ENCODE measurements at regions not wholly inside any gene's neighbourhood (a gene's known extent, or its start where the extent isn't known, plus 50 kb on each side); places are given as distances from the start of the nearest gene placed in this dataset.

- DNase-seq (no peak), ATAC-seq (ENCODE audit: insufficient read depth, low read depth) (no peak)
- no peaks in the 10 kb centered on the region for H3K4me1 ChIP-seq (ENCODE audit: insufficient read depth, low read length)
- no peaks in the 10 kb centered on the region for H3K36me3 ChIP-seq (ENCODE audit: insufficient read depth, low read length)
- no peaks in the 10 kb centered on the region for H3K79me2 ChIP-seq (ENCODE audit: insufficient read depth, low read length)
- no peak overlapping the region for H3K4me2 ChIP-seq (ENCODE audit: insufficient read depth, low read length)
- no peak overlapping the region for H3K27ac ChIP-seq (ENCODE audit: low read length)
- H3K9me3 ChIP-seq (ENCODE audit: insufficient read depth, low read length, severe bottlenecking): no peaks in the 10 kb centered on the region
- no peaks in the 10 kb centered on the region for H4K20me1 ChIP-seq (ENCODE audit: insufficient read depth, low read length)
- no peak overlapping the region for H3K4me3 ChIP-seq (ENCODE audit: low read depth in 1 of 2, low read length in 2 of 2)
- H3K9ac ChIP-seq (ENCODE audit: low read depth, low read length): no peak overlapping the region
- no peaks in the 10 kb centered on the region for H3K27me3 ChIP-seq (ENCODE audit: insufficient read depth, low read length, poor library complexity)
- no peak for TF ChIP-seq CTCF (IDR thresholded peaks at IDR 0.05; ENCODE audit: borderline replicate concordance, extremely low read depth, low read length, poor library complexity, severe bottlenecking)
- TF ChIP-seq EZH2 (IDR thresholded peaks at IDR 0.05; ENCODE audit: borderline replicate concordance, low read depth, low read length, severe bottlenecking): no peak
- H2AFZ ChIP-seq (ENCODE audit: low read depth, low read length): no peak overlapping the region
Observed at GRCh38 chr2:139177041-139177440, 396.9 kb upstream of the NXPH2 start.

GRCh38 chr2:139175510-139175909 lies 395.3 kb upstream of the NXPH2 start:
- ATAC-seq (ENCODE audit: insufficient read depth, low read depth): no peak
- no peaks in the 10 kb centered on the region for H4K20me1 ChIP-seq (ENCODE audit: insufficient read depth, low read length)
- no peak for DNase-seq
- no peaks in the 10 kb centered on the region for H3K27me3 ChIP-seq (ENCODE audit: insufficient read depth, low read length, poor library complexity)
- H2AFZ ChIP-seq (ENCODE audit: low read depth, low read length): no peak overlapping the region
- no peak overlapping the region for H3K27ac ChIP-seq (ENCODE audit: low read length)
- H3K9me3 ChIP-seq (ENCODE audit: insufficient read depth, low read length, severe bottlenecking): no peaks in the 10 kb centered on the region
- no peak overlapping the region for H3K9ac ChIP-seq (ENCODE audit: low read depth, low read length)
- H3K4me1 ChIP-seq (ENCODE audit: insufficient read depth, low read length): no peaks in the 10 kb centered on the region
- no peak for TF ChIP-seq CTCF (IDR thresholded peaks at IDR 0.05; ENCODE audit: borderline replicate concordance, extremely low read depth, low read length, poor library complexity, severe bottlenecking)
- TF ChIP-seq EZH2 (IDR thresholded peaks at IDR 0.05; ENCODE audit: borderline replicate concordance, low read depth, low read length, severe bottlenecking): no peak
- H3K4me2 ChIP-seq (ENCODE audit: insufficient read depth, low read length): no peak overlapping the region
- H3K79me2 ChIP-seq (ENCODE audit: insufficient read depth, low read length): no peaks in the 10 kb centered on the region
- no peaks in the 10 kb centered on the region for H3K36me3 ChIP-seq (ENCODE audit: insufficient read depth, low read length)
- no peak overlapping the region for H3K4me3 ChIP-seq (ENCODE audit: low read depth in 1 of 2, low read length in 2 of 2)

GRCh38 chr2:139170406-139170805 lies 390.2 kb upstream of the NXPH2 start:
- Histone ChIP-seq H3K36me3 (ENCODE audit: insufficient read depth, low read length) (no peaks in the 10 kb centered on the region), H3K9ac (ENCODE audit: low read depth, low read length) (no peak overlapping the region), H3K27me3 (ENCODE audit: insufficient read depth, low read length, poor library complexity) (no peaks in the 10 kb centered on the region), H3K27ac (ENCODE audit: low read length) (no peak overlapping the region), H2AFZ (ENCODE audit: low read depth, low read length) (no peak overlapping the region), H3K4me2 (ENCODE audit: insufficient read depth, low read length) (no peak overlapping the region), H3K79me2 (ENCODE audit: insufficient read depth, low read length) (no peaks in the 10 kb centered on the region), H3K9me3 (ENCODE audit: insufficient read depth, low read length, severe bottlenecking) (no peaks in the 10 kb centered on the region), H4K20me1 (ENCODE audit: insufficient read depth, low read length) (no peaks in the 10 kb centered on the region), H3K4me3 (ENCODE audit: low read depth in 1 of 2, low read length in 2 of 2) (no peak overlapping the region), H3K4me1 (ENCODE audit: insufficient read depth, low read length) (no peaks in the 10 kb centered on the region)
- DNase-seq: no peak
- no peak for TF ChIP-seq CTCF (IDR thresholded peaks at IDR 0.05; ENCODE audit: borderline replicate concordance, extremely low read depth, low read length, poor library complexity, severe bottlenecking)
- no peak for TF ChIP-seq EZH2 (IDR thresholded peaks at IDR 0.05; ENCODE audit: borderline replicate concordance, low read depth, low read length, severe bottlenecking)
- ATAC-seq (ENCODE audit: insufficient read depth, low read depth): no peak

- Histone ChIP-seq H3K9me3 (ENCODE audit: insufficient read depth, low read length, severe bottlenecking) (no peaks in the 10 kb centered on the region), H3K4me3 (ENCODE audit: low read depth in 1 of 2, low read length in 2 of 2) (no peak overlapping the region), H3K27ac (ENCODE audit: low read length) (no peak overlapping the region), H4K20me1 (ENCODE audit: insufficient read depth, low read length) (no peaks in the 10 kb centered on the region), H2AFZ (ENCODE audit: low read depth, low read length) (no peak overlapping the region), H3K79me2 (ENCODE audit: insufficient read depth, low read length) (no peaks in the 10 kb centered on the region), H3K27me3 (ENCODE audit: insufficient read depth, low read length, poor library complexity) (no peaks in the 10 kb centered on the region), H3K4me2 (ENCODE audit: insufficient read depth, low read length) (no peak overlapping the region), H3K9ac (ENCODE audit: low read depth, low read length) (no peak overlapping the region), H3K36me3 (ENCODE audit: insufficient read depth, low read length) (no peaks in the 10 kb centered on the region), H3K4me1 (ENCODE audit: insufficient read depth, low read length) (no peaks in the 10 kb centered on the region)
- no peak for DNase-seq
- no peak for ATAC-seq (ENCODE audit: insufficient read depth, low read depth)
- TF ChIP-seq CTCF (IDR thresholded peaks at IDR 0.05; ENCODE audit: borderline replicate concordance, extremely low read depth, low read length, poor library complexity, severe bottlenecking) (no peak), EZH2 (IDR thresholded peaks at IDR 0.05; ENCODE audit: borderline replicate concordance, low read depth, low read length, severe bottlenecking) (no peak)
Observed at GRCh38 chr2:139165601-139166000, 385.4 kb upstream of the NXPH2 start.

Measured in DND-41 (cell line).